ENCODE measurements at regions not wholly inside any gene's neighbourhood (a gene's known extent, or its start where the extent isn't known, plus 50 kb on each side); places are given as distances from the start of the nearest gene placed in this dataset.

GRCh38 chr3:34362910-34363309 lies 564.5 kb downstream of the PDCD6IP start:
- 59% methylated on average over 5 of the region's 5 CpGs for WGBS (ENCODE audit: insufficient coverage, insufficient replicate concordance, low lambda C conversion rate, missing lambda C conversion rate)
- ChIA-PET RAD21 (ENCODE audit: unreplicated experiment) (interaction anchor here (1.1 to 1.7 kb wide), 2 partner anchors 13 to 102 kb away, joined by 3 to 4 read pairs; no protein-coding TSS in a partner anchor), SMC1A (ENCODE audit: uncharacterized antibody, unreplicated experiment) (interaction anchor here (1.2 to 1.4 kb wide), 2 partner anchors 15 to 45 kb away, joined by 3 to 4 read pairs; no protein-coding TSS in a partner anchor), POLR2A (interaction anchor here (0.6 kb wide), 1 partner anchor 39 kb away, joined by 3 read pairs; no protein-coding TSS in a partner anchor), CTCF (no interaction called here)
- H3K4me1 ChIP-seq (ENCODE audit: control insufficient read depth, insufficient read depth, low read length): peaks cover 9% of the 10 kb centered on the region
- H3K27ac ChIP-seq (ENCODE audit: control insufficient read depth, insufficient read depth): no peak overlapping the region
- no peaks in the 10 kb centered on the region for H3K36me3 ChIP-seq (ENCODE audit: control insufficient read depth in 2 of 2, insufficient read depth in 2 of 2, low read length in 1 of 2)
- BruUV-seq (replicated peaks): no TSS peak
- in situ Hi-C loops (cut with MboI): no loop called here
- intact Hi-C loops (cut with micrococcal nuclease; ENCODE audit: unreplicated experiment): no loop called here
- no peaks in the 10 kb centered on the region for H3K27me3 ChIP-seq (replicated peaks in 1 of 2; ENCODE audit: control insufficient read depth in 2 of 2, insufficient read depth in 2 of 2, low read length in 1 of 2)
- TF ChIP-seq YY1 (IDR thresholded peaks at IDR 0.05; ENCODE audit: low read depth, low read length): no peak
- FAIRE-seq (no peak), DNase-seq (ENCODE audit: low read depth, low spot score) (no peak), ATAC-seq (no peak)
- no peaks in the 10 kb centered on the region; the same call in 2 of the 3 replicates for H3K9me3 ChIP-seq (replicated peaks; ENCODE audit: control insufficient read depth, insufficient read depth, low read length)
- no peak overlapping the region for H2AFZ ChIP-seq (ENCODE audit: control insufficient read depth, low read depth, low read length)
- H3K4me2 ChIP-seq (ENCODE audit: control insufficient read depth, insufficient read depth): no peak overlapping the region
- H3K9ac ChIP-seq (ENCODE audit: control insufficient read depth, insufficient read depth, low read length): no peak overlapping the region
- no peaks in the 10 kb centered on the region for H4K20me1 ChIP-seq (ENCODE audit: control insufficient read depth, insufficient read depth)
- no peaks in the 10 kb centered on the region for H3K79me2 ChIP-seq (ENCODE audit: control insufficient read depth, insufficient read depth, low read length)
- H3K4me3 ChIP-seq: no peak overlapping the region

GRCh38 chr3:34363881-34364280 lies 565.5 kb downstream of the PDCD6IP start:
- SMC1A ChIA-PET (ENCODE audit: uncharacterized antibody, unreplicated experiment): interaction anchor here (1.0 to 1.4 kb wide), 3 partner anchors 17 to 44 kb away, joined by 3 read pairs; no protein-coding TSS in a partner anchor
- no peak for ATAC-seq
- no peak for TF ChIP-seq HDAC6 (IDR thresholded peaks at IDR 0.05; ENCODE audit: unreplicated experiment)
- TF ChIP-seq ETV6 (conservative IDR thresholded peaks at IDR 0.05 in 1 of 2, IDR thresholded peaks at IDR 0.05 in 1 of 2; ENCODE audit: borderline replicate concordance in 1 of 2, low read depth in 1 of 2): no peak
- TF ChIP-seq TAF1 (IDR thresholded peaks at IDR 0.05; ENCODE audit: borderline replicate concordance, low read depth, low read length): no peak
- TF ChIP-seq CHD2 (IDR thresholded peaks at IDR 0.05; ENCODE audit: borderline replicate concordance, low read depth, low read length): no peak
- TF ChIP-seq CREM (IDR thresholded peaks at IDR 0.05; ENCODE audit: low read depth): no peak
- TF ChIP-seq KAT2A (conservative IDR thresholded peaks at IDR 0.05; ENCODE audit: control insufficient read depth, low read depth, low read length): no peak
- TF ChIP-seq LARP7 (IDR thresholded peaks at IDR 0.05): no peak
- TF ChIP-seq ZNF384 (IDR thresholded peaks at IDR 0.05; ENCODE audit: borderline replicate concordance, low read depth, low read length): no peak
- no peak for TF ChIP-seq CTCF (IDR thresholded peaks at IDR 0.05 in 2 of 3, conservative IDR thresholded peaks at IDR 0.05 in 1 of 3; ENCODE audit: control insufficient read depth in 2 of 3, extremely low read depth in 1 of 3, insufficient read depth in 1 of 3, low read depth in 3 of 3, low read length in 3 of 3)
- no peak for TF ChIP-seq SKIL (IDR thresholded peaks at IDR 0.05; ENCODE audit: low read depth, poor library complexity, severe bottlenecking)
- no peak for TF ChIP-seq EGR1 (IDR thresholded peaks at IDR 0.05; ENCODE audit: borderline replicate concordance in 1 of 2, low read depth in 2 of 2, low read length in 2 of 2)
- no peak for TF ChIP-seq PAX8 (IDR thresholded peaks at IDR 0.05)
- TF ChIP-seq IKZF1 (conservative IDR thresholded peaks at IDR 0.05): no peak
- TF ChIP-seq ZNF622 (IDR thresholded peaks at IDR 0.05): no peak

More at GRCh38 chr3:34363881-34364280, 565.5 kb downstream of the PDCD6IP start:
- Histone ChIP-seq H3K79me2 (ENCODE audit: control insufficient read depth, insufficient read depth, low read length) (no peaks in the 10 kb centered on the region), H3K9ac (ENCODE audit: control insufficient read depth, insufficient read depth, low read length) (no peak overlapping the region), H3K27me3 (replicated peaks in 1 of 2; ENCODE audit: control insufficient read depth in 2 of 2, insufficient read depth in 2 of 2, low read length in 1 of 2) (no peaks in the 10 kb centered on the region), H3K4me3 (no peak overlapping the region), H4K20me1 (ENCODE audit: control insufficient read depth, insufficient read depth) (no peaks in the 10 kb centered on the region), H3K27ac (ENCODE audit: control insufficient read depth, insufficient read depth) (no peak overlapping the region), H2AFZ (ENCODE audit: control insufficient read depth, low read depth, low read length) (no peak overlapping the region), H3K4me2 (ENCODE audit: control insufficient read depth, insufficient read depth) (no peak overlapping the region), H3K36me3 (ENCODE audit: control insufficient read depth in 2 of 2, insufficient read depth in 2 of 2, low read length in 1 of 2) (no peaks in the 10 kb centered on the region), H3K4me1 (ENCODE audit: control insufficient read depth, insufficient read depth, low read length) (peaks cover 9% of the 10 kb centered on the region), H3K9me3 (replicated peaks; ENCODE audit: control insufficient read depth, insufficient read depth, low read length) (no peaks in the 10 kb centered on the region; the same call in 2 of the 3 replicates)
- ChIA-PET POLR2A (interaction anchor here (0.6 kb wide), 1 partner anchor 1868 kb away, joined by 3 read pairs; no protein-coding TSS in a partner anchor), RAD21 (ENCODE audit: unreplicated experiment) (interaction anchor here (1.1 kb wide), 1 partner anchor 12 kb away, joined by 3 read pairs; no protein-coding TSS in a partner anchor), CTCF (no interaction called here)
- BruUV-seq (replicated peaks): no TSS peak
- intact Hi-C loops (cut with micrococcal nuclease; ENCODE audit: unreplicated experiment) (no loop called here), in situ Hi-C loops (cut with MboI) (no loop called here)
- DNase-seq (ENCODE audit: low read depth, low spot score) (no peak), FAIRE-seq (no peak)
